GM21360 (cell line): ENCODE measurements at regions not wholly inside any gene's neighbourhood (a gene's known extent, or its start where the extent isn't known, plus 50 kb on each side); places are given as distances from the start of the nearest gene placed in this dataset.
"Not testable (repeated sequence)": the region's sequence is repeated elsewhere in the genome, so short reads cannot be mapped to it uniquely, and the experiment has no call there.

Experiments
- ATAC-seq: cut with Tn5 transposase; IDR thresholded peaks from one replicate; pipeline ENCODE4 v1.9.1; 2021; ENCODE audit warnings: mild to moderate bottlenecking, moderate library complexity; ENCODE audit not compliant: unreplicated experiment

DNA sequence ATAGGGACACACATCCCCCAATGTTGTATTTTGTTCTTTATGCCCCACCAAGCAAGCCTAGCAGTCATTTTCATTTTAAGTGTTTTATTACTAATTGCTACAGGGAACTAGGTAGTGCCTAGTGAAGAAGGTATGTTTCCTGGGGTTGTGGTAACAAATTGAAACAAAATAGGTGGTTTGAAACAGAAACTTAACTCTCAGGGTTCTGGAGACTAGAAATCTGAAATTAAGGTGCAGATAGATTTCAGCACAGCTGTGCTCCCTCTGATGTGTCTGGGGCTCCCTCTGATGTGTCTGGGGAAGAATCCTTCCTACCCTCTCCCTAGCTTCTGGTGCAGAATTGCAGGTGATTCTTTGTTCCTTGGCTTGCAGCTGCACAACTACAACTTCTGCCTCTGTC lies 390.1 kb downstream of the ZFHX3 start:
- peak; percentile 88 for ATAC-seq

DNA sequence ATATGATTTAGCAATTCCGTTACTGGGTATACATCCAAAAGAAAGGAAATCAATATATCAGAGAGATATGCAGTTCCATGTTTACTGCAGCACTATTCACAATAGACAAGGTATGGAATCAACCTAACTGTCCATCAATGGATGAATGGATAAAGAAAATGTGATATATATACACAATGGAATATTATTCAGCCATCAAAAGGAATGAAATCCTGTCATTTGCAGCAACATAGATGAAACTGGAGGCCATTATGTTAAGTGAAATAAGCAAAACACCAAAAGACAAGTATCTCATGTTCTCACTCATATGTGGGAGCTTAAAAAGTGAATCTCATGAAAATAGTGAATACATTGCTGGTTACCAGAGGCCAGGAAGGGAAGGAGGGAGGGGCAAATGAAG lies 390.8 kb downstream of the ZFHX3 start:
- no peak for ATAC-seq

DNA sequence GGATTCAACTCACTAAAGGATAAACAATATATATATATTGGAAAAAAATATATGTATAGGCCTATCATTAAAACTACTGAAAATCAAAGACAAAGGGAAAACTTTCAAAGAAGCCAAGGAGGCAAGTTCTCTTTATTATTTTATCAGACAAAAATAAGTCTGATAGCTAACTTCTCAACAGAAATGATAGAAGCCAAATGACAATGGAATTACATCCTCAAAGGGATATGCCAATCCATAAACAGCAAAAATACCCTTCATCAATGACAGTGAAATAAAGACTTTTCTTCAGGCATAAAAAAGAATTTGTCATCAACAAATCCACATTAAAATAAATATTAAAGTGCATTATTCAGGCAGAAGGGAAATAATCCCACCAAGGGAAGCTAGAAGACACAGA lies 393.4 kb downstream of the ZFHX3 start:
- ATAC-seq = no peak

DNA sequence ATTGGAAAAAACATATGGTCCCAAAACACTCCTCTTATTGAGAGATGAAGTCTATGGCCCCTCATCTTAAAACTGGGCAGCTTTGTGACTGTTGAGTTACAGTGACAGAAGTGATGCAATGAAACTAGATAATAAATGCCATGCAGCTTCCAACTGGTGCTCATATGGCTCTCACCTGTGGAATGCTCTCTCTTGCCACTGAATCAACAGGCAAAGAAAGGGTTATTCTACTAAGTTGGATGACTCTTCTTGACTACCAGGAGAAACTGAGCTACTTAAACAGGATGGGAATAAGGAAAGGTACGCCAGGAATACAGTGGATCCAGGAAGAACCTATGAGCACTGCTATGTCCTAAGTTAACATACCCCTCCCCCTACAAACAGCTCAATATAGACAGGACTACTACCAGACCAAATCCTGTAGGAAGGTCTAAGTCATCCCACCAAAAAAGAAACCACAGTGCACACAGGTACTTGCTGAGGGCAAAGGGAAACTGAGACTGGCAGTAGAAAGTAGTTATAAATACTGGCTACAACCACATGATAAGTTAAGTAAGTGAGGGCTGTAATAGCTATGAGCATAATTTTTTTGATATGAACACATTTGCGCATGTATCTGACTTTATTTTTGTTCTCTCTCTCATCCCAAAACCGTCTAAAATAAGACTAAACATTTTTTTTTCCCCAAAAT lies 398.5 kb downstream of the ZFHX3 start:
- ATAC-seq = peak; percentile 57

DNA sequence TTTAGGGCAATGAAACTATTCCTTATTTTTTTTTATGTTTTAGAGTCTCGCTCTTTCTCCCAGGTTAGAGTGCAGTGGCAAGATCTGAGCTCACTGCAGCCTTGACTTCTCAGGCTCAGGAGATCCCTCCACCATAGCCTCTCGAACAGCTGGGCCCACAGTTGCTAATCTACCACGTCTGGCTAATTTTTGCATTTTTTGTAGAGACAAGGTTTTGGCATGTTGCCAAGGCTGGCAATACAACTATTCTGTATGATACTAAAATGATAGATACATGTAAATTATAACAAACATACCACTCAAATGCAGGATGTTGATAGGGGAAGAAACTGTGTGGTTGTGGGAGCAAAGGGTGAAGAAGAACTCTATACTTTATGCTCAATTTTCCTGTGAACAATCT lies 401.3 kb downstream of the ZFHX3 start:
- no peak for ATAC-seq

DNA sequence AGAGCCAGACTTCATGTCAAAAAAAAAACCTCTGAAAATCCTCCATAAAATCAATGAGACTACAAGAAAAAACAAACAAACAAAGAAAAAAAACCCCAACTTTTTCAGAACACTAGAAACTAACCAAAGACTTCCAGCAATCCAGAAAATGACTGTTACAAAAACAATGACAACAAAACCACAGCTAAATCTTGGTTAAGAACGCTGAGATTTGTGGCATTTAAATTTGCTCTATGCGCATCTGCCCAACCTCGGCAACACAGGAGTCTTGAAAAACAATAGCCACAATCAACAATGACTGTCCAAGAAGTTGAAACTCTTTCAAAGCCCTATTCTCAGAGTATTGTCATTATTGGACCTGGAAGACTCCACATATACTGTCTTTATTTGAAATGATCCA lies 402.4 kb downstream of the ZFHX3 start:
- ATAC-seq = no peak

DNA sequence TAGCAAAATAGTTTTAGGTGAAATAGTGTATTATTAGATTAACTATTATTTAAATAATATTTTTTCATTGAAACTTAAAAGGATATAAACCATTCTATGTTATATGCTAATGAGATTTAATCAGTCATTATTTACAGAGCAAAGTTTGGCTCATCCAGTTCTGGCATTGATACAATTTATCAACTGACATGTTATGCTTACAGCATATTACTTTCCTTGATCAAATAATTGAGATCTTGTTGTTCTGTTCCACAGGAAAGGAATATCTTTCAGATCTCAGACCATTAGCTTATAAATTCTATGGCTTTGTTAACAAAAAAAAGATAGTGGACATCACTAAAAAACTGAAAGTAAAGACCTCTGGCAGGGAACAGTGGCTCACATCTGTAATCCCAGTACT lies 403.0 kb downstream of the ZFHX3 start:
- ATAC-seq = no peak

DNA sequence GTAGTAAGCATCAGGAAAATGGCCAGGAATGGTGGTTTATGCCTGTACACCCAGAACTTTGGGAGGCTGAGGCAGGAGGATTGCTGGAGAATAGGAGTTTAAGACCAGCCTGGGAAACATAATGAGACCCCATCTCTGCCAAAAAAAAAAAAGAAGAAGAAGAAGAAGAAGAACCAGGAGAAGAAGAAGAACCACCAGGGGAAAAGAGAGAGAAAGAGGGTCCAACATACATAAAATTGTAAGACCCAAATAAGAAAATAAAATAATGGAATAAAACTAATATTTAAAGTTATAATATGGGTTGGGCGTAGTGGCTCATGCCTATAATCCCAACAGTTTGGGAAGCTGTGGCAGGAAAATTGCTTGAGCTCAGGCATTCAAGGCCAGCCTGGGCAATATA lies 408.4 kb downstream of the ZFHX3 start:
- ATAC-seq = no peak

DNA sequence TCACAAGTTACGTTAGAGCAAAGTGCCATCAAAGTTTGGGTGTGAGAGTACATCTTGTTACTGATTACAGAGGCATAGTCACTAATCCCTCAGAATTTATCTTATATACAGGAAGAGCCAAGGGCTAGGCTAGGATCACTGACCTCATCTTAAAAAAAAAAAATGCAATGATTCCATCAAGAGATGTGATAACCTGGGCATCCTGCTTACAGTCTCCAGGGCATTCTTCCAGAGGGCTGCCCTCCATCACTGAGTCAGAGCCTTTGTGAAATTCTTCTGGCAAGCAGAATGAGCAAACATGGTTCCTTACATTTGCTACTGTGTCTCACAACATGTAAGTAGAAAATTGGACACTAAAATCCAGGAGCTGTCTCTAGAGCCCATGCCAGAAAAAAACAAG lies 410.6 kb downstream of the ZFHX3 start:
- no peak for ATAC-seq

DNA sequence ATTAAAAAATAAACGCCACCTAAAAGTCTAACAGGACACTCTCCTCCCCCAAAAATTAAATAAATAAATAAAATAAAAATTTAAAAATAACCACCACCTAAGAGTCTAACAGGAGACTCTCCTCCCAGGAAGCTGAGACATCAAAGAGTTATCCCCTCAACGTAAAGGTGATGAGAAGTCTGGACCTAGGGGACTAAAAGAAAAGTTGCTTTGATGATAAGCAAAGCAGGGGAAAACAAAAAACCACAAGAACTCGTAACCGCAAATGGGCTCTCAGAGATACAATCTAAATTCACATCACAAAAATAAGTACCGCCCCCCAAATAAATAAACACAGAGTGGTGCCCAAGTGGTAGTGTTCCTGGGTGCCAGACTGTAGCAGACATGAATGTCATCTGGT lies 412.2 kb downstream of the ZFHX3 start:
- ATAC-seq = no peak

DNA sequence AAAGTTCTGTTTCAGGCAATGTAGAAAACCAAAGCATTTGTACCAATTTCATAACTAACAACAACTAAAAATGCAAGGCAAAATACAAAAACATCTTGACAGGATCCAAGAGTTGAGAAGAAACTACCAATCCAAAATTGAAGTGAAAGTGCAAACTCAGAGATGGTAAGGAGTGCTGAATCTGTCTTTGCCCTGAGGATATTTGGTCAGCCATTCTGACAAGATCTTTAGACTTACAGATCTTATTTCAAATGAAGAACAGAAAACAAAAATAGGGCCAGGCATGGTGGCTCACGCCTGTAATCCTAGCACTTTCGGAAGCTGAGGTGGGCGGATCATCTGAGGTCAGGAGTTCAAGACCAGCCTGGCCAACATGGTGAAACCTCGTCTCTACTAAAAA lies 412.8 kb downstream of the ZFHX3 start:
- no peak for ATAC-seq

DNA sequence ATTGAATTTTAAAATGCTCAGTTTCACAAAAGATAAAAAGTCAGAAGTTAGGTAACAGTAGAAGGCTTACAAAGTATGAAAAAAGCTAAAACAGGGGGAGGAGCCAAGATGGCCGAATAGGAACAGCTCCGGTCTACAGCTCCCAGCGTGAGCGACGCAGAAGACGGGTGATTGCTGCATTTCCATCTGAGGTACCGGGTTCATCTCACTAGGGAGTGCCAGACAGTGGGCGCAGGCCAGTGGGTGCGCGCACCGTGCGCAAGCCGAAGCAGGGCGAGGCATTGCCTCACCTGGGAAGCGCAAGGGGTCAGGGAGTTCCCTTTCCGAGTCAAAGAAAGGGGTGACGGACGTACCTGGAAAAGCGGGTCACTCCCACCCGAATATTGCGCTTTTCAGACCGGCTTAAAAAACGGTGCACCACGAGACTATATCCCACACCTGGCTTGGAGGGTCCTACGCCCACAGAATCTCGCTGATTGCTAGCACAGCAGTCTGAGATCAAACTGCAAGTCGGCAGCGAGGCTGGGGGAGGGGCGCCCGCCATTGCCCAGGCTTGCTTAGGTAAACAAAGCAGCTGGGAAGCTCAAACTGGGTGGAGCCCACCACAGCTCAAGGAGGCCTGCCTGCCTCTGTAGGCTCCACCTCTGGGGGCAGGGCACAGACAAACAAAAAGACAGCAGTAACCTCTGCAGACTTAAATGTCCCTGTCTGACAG lies 420.6 kb downstream of the ZFHX3 start:
- ATAC-seq = not testable (repeated sequence)

DNA sequence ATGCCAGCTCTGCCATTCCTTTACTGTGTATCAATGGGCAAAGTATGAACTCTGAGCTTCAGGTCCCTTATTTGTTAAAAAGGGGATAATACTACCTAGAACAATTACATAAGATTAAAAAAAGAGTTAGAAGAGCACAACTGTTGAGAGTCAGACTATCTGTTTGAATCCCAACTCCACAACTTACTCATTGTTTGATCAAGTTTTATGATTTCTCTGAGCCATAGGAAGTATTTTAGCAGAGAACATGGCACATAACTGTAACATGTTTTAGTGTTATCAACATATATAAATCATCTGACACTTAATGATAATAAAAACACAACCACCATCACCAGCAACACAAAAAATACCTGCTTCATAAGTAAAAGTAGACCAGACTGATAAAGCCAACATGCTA lies 421.3 kb downstream of the ZFHX3 start:
- no peak for ATAC-seq

DNA sequence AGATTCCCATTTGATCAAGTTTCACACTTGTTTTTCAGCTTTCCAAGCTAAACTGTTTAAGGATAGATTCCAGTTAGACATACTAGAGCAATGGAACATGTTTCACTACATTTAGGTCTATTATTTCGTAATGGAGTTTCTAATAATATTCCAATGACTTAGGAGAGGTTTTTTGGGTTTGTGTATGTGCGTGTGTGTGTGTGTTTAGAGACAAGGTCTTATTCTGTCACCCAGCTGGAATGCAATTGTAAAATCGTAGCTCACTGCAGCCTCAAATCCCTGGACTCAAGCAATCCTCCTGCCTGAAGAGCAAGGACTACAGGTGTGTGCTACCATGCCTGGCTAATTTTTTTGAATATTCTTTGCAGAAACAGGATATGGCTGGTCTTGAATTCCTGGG lies 426.3 kb downstream of the ZFHX3 start:
- ATAC-seq = no peak

DNA sequence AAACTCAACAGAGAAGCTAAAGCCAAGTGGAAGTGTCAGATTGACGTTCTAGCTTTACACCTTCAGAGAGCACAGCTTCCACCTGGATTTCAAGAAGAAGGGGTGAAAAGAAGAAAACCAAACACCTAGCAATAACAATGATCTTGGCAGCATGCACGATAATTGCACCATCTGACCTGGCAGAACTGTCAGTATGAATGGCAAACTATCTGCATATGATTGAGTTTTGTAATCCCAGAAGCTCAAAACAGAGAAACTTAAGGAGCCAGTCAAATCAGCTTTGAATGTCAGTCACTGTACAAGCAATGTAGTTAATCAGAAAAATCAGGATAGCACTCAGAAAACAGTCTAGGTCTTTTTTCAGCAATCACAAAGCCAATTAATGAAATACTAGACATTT lies 427.1 kb downstream of the ZFHX3 start:
- ATAC-seq = no peak

DNA sequence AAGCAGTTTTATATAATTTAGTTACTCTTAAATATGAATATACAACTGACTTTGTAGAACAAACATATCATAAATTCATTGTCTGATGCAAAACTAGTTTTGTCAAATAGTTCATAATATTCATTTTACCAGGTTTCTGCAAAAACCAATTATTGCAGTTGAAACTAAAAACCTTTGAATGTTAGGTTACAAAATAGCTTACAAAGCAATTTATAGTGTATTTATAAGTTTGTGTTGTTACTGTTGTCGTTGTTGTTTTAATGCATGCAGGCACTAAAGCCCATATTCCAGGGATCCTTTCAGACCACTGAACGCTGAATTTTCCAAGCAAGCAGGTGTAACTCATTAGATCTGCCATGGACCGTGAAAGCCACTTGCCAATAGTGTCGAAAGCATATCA lies 427.6 kb downstream of the ZFHX3 start:
- ATAC-seq = no peak

DNA sequence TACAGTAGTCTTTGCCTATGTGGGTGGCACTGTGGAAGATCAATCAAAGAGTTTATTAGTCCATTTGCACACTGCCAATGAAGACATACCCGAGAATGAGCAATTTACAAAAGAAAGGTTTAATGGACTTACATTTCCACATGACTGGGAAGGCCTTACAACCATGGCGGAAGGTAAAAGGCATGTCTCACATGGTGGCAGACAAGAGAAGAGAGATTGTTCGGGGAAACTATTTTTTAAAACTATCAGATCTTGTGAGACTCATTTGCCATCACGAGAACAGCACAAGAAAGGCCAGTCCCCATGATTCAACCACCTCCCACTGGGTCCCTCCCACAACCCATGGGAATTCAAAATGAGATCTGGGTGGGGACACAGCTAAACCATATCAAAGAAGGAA lies 432.1 kb downstream of the ZFHX3 start:
- no peak for ATAC-seq

DNA sequence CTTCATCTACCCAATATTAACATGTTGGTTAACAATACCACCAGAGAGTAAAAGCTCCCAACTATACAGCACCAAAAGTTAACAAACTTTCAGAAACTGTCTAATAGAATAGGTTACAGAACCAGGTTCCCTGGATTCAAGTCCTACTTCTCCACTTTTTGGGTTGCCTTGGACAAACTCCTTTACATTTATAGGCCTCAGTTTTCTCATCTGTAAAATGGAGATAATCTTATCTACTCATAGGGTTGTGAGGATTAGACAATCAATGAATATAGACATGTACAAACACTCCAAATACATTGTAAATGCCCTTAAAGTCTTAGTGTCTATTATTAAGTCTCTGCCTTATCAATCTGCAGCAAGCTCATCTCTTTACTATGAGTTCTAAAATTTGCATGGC lies 435.2 kb downstream of the ZFHX3 start:
- ATAC-seq = no peak

DNA sequence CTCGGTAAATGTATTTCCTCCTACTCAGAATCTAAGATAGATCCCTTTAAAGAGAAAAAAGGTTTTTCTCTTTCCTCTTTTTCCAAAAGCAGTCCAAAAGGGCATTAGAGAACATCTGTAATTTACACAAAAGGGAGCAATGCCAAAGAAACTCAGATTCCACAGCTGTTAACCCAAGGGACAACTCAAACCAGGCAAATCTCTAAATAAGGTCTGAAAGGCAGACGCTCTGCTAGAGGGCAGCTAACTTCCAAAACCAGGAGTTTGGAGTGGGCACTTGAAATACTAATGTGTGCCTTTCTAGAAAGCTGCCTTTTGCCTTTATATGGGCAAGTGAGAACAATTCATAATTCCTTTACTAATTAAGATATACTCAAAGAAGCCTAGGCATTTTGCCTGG lies 435.7 kb downstream of the ZFHX3 start:
- ATAC-seq = no peak

DNA sequence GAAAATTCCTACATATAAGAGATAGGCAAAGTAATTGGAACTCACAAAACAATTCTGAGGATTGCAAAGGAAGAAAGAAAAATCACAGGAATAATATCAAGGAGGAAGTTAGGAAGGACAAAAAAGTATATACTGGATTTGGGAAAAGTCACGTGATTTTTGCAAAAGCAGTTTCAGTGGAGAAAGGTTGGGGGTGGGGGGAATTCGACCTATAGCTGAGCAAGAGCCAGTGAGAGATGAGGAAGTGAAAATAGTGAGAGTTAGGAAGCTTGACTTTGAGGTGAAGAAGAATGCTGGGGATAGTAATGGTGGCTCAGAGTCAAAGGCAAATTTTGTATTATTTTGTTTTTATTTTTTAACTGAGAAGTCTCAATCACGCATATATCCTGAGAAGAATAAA lies 438.0 kb upstream of the PMFBP1 start:
- no peak for ATAC-seq

DNA sequence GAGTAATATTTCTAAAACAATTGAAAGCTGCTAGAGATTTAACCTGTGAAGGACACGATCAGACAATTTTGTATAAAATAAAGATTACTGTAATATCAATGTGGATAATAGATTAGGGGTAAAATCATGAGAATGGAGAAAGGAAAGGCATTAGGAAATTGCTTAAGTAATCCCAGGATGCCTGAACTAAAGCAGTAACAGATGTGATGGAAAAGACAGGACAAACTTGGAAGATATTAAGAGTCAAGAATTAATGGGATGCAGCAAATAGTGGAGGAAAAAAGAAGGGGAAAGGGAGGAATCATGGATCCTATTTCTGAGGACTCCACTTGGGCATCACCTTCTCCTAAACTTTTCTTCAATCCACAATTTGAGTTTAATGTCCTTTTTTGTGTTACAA lies 437.1 kb upstream of the PMFBP1 start:
- ATAC-seq = no peak

DNA sequence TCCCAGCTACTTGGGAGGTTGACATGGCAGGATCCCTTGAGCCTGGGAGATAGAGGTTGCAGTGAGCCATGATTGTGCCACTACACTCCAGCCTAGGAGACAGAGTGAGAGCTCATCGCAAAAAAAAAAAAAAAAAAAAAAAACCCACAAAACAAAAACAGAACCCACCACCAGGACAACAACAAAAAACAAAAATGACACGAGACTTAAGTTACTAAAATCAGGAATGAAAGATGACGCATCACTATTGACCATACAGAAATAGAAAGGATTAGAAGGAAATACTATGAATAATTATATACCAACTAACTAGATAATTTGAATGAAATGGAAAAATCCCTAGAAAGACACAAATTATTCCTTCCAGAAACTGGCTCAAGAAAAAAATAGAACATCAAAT lies 432.4 kb upstream of the PMFBP1 start:
- ATAC-seq = no peak

DNA sequence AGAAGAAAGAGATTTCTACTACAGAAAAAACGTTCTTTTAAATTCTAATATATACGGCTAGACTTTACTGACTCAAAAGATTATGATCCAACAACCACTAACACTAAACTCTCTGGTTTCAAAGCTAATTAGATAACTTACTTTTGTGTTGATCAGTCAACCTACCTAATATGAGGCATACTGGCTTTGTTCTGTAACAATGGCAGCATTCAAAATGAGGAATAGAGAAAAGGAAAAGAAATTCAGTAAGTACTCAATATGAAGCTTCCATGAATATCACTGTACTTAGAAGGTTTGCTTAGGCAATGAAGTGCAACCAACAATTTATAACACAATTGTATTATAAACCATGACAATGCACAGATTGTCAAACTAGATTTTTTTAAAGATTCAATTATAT lies 430.5 kb upstream of the PMFBP1 start:
- ATAC-seq = no peak
